K562 (cell line): ENCODE measurements at regions not wholly inside any gene's neighbourhood (a gene's known extent, or its start where the extent isn't known, plus 50 kb on each side); places are given as distances from the start of the nearest gene placed in this dataset.

Experiments used
- POLR2AphosphoS2 ChIP-seq: IDR thresholded peaks from 2 replicates; pipeline ENCODE4 v1.6.1; 2012; ENCODE audit warnings: low read length, improper control_type of control experiment
- TF ChIP-seq, protein P1 (sequence below), 3 experiments: IDR thresholded peaks in 2 of 3; conservative IDR thresholded peaks in 1 of 3; 2 replicates each; pipeline ENCODE4 v1.5.1; 2011 to 2012; ENCODE audit warnings: low read length in 3 of 3, mild to moderate bottlenecking in 3 of 3, control low read depth in 2 of 3, improper control_type of control experiment in 1 of 3, inconsistent platforms in 1 of 3, low read depth in 1 of 3, mixed read lengths in 1 of 3, moderate library complexity in 1 of 3; ENCODE audit not compliant: insufficient read depth in 2 of 3
- TF ChIP-seq, protein P2 (sequence below): IDR thresholded peaks from 3 replicates; pipeline ENCODE4 v1.6.1; 2011; ENCODE audit warnings: borderline replicate concordance, mild to moderate bottlenecking, moderate library complexity; ENCODE audit not compliant: insufficient read length; ENCODE audit errors: extremely low read depth

DNA sequence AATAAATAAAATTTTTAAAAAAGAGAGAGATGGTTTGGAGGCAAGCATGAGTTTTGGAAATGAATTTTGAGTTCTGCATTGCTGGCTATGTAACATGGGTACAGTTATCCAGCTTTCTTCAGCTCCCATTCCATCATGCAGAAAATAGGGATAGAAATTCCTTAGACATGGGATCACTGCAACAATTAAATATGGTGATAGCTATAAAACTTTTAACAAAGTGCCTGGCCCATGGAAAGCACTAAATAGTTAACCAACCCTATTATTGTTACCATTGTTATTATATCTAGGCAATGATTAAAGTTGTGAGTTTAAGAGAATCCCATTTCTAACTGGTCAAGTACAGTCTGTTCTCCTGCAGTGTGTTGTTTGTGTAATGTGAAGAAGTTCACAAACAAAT is 115.4 kb upstream of the GAS1 start:
- TF ChIP-seq POLR2AphosphoS2, result no peak
- TF ChIP-seq, protein P1, sequence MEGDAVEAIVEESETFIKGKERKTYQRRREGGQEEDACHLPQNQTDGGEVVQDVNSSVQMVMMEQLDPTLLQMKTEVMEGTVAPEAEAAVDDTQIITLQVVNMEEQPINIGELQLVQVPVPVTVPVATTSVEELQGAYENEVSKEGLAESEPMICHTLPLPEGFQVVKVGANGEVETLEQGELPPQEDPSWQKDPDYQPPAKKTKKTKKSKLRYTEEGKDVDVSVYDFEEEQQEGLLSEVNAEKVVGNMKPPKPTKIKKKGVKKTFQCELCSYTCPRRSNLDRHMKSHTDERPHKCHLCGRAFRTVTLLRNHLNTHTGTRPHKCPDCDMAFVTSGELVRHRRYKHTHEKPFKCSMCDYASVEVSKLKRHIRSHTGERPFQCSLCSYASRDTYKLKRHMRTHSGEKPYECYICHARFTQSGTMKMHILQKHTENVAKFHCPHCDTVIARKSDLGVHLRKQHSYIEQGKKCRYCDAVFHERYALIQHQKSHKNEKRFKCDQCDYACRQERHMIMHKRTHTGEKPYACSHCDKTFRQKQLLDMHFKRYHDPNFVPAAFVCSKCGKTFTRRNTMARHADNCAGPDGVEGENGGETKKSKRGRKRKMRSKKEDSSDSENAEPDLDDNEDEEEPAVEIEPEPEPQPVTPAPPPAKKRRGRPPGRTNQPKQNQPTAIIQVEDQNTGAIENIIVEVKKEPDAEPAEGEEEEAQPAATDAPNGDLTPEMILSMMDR (IDR thresholded peaks at IDR 0.05 in 2 of 3, conservative IDR thresholded peaks at IDR 0.05 in 1 of 3; ENCODE audit: insufficient read depth in 2 of 3, low read depth in 1 of 3, low read length in 3 of 3), result no peak
- TF ChIP-seq, protein P2, sequence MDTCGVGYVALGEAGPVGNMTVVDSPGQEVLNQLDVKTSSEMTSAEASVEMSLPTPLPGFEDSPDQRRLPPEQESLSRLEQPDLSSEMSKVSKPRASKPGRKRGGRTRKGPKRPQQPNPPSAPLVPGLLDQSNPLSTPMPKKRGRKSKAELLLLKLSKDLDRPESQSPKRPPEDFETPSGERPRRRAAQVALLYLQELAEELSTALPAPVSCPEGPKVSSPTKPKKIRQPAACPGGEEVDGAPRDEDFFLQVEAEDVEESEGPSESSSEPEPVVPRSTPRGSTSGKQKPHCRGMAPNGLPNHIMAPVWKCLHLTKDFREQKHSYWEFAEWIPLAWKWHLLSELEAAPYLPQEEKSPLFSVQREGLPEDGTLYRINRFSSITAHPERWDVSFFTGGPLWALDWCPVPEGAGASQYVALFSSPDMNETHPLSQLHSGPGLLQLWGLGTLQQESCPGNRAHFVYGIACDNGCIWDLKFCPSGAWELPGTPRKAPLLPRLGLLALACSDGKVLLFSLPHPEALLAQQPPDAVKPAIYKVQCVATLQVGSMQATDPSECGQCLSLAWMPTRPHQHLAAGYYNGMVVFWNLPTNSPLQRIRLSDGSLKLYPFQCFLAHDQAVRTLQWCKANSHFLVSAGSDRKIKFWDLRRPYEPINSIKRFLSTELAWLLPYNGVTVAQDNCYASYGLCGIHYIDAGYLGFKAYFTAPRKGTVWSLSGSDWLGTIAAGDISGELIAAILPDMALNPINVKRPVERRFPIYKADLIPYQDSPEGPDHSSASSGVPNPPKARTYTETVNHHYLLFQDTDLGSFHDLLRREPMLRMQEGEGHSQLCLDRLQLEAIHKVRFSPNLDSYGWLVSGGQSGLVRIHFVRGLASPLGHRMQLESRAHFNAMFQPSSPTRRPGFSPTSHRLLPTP, result no peak
